Smooth muscle cell (in vitro differentiated cells): ENCODE measurements at regions not wholly inside any gene's neighbourhood (a gene's known extent, or its start where the extent isn't known, plus 50 kb on each side); places are given as distances from the start of the nearest gene placed in this dataset.

Source experiments
- DNase-seq: peaks from one replicate; lab custom pipeline; 2025; ENCODE audit not compliant: unreplicated experiment; lab: John Stamatoyannopoulos, UW
- H2AFZ ChIP-seq: fragments of 200-600 bp; sonication (generic); 2 replicates; pipeline ENCODE4 v1.6.0; 2016; ENCODE audit warnings: antibody characterized with exemption, low read depth, mild to moderate bottlenecking
- H3F3A ChIP-seq: fragments of 200-600 bp; sonication (generic); 2 replicates; pipeline ENCODE4 v1.6.0; 2017; ENCODE audit warnings: antibody characterized with exemption, low read depth
- H3K27ac ChIP-seq: fragments of 200-600 bp; sonication (generic); 2 replicates; pipeline ENCODE4 v1.5.1; 2016; ENCODE audit warnings: low read depth, mild to moderate bottlenecking
- H3K27me3 ChIP-seq: fragments of 200-600 bp; sonication (generic); 2 replicates; pipeline ENCODE4 v1.6.1; 2016; ENCODE audit warnings: low read depth, mild to moderate bottlenecking
- H3K36me3 ChIP-seq: fragments of 200-600 bp; sonication (generic); 2 replicates; pipeline ENCODE4 v1.5.1; 2016; ENCODE audit warnings: low read depth
- H3K4me1 ChIP-seq: fragments of 200-600 bp; sonication (generic); 2 replicates; pipeline ENCODE4 v1.5.1; 2016; ENCODE audit warnings: low read depth
- H3K4me2 ChIP-seq: fragments of 200-600 bp; sonication (generic); 2 replicates; pipeline ENCODE4 v1.6.0; 2016; ENCODE audit warnings: mild to moderate bottlenecking
- H3K4me3 ChIP-seq: fragments of 200-600 bp; sonication (generic); 2 replicates; pipeline ENCODE4 v1.5.1; 2016; ENCODE audit warnings: mild to moderate bottlenecking
- H3K79me2 ChIP-seq: fragments of 200-600 bp; sonication (generic); 2 replicates; pipeline ENCODE4 v1.6.0; 2016; ENCODE audit warnings: low read depth, mild to moderate bottlenecking
- H3K9ac ChIP-seq: fragments of 200-600 bp; sonication (generic); 2 replicates; pipeline ENCODE4 v1.6.0; 2016; ENCODE audit warnings: low read depth
- H3K9me3 ChIP-seq: fragments of 200-600 bp; sonication (generic); replicated peaks from 2 replicates; pipeline ENCODE4 v1.5.1; 2016; ENCODE audit warnings: low read depth
- H4K20me1 ChIP-seq: fragments of 200-600 bp; sonication (generic); 2 replicates; pipeline ENCODE4 v1.6.0; 2016; ENCODE audit warnings: low read depth
- WGBS: methylation state at CpG from one replicate; pipeline ENCODE4 v1.1.7; 2016; ENCODE audit warnings: low lambda C conversion rate; 5-methylcytosine and 5-hydroxymethylcytosine counted together
- TF ChIP-seq, protein P1 (sequence below): fragments of 200-600 bp; sonication (generic); IDR thresholded peaks from 2 replicates; pipeline ENCODE4 v1.5.1; 2017; ENCODE audit warnings: borderline replicate concordance, mild to moderate bottlenecking, antibody characterized with exemption; ENCODE audit not compliant: insufficient read depth, poor library complexity, severe bottlenecking

DNA sequence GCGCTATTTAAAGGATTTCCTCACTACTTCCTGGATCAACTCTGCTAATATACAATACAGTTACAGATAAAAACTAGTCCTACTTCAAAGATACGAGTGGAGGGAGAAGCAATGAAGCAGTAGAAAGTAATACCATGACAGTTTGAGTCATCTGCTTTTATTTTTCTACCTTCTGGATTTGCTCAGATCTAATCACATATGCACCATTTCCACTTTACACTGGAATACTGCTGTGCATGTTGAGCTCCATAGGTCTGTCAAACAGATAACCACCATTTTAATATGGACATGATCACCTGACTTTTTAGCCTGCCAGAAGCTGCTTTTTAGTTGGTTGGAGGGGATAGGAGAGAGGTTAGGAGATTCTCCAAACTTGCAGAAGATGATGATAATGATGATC, 92.5 kb downstream of the MMUT start:
- Histone ChIP-seq H3K4me3 (no peak overlapping the region), H3K27ac (no peak overlapping the region), H3K4me2 (no peak overlapping the region), H2AFZ (no peak overlapping the region), H3K9ac (no peak overlapping the region), H3K79me2 (no peaks in the 10 kb centered on the region), H4K20me1 (no peaks in the 10 kb centered on the region), H3K27me3 (no peaks in the 10 kb centered on the region), H3K4me1 (no peaks in the 10 kb centered on the region), H3K36me3 (no peaks in the 10 kb centered on the region), H3F3A (no peaks in the 10 kb centered on the region), H3K9me3 (no peaks in the 10 kb centered on the region)
- 29% methylated on average over 2 of the region's 2 CpGs for WGBS
- no peak for DNase-seq
- TF ChIP-seq, protein P1, sequence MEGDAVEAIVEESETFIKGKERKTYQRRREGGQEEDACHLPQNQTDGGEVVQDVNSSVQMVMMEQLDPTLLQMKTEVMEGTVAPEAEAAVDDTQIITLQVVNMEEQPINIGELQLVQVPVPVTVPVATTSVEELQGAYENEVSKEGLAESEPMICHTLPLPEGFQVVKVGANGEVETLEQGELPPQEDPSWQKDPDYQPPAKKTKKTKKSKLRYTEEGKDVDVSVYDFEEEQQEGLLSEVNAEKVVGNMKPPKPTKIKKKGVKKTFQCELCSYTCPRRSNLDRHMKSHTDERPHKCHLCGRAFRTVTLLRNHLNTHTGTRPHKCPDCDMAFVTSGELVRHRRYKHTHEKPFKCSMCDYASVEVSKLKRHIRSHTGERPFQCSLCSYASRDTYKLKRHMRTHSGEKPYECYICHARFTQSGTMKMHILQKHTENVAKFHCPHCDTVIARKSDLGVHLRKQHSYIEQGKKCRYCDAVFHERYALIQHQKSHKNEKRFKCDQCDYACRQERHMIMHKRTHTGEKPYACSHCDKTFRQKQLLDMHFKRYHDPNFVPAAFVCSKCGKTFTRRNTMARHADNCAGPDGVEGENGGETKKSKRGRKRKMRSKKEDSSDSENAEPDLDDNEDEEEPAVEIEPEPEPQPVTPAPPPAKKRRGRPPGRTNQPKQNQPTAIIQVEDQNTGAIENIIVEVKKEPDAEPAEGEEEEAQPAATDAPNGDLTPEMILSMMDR: no peak

DNA sequence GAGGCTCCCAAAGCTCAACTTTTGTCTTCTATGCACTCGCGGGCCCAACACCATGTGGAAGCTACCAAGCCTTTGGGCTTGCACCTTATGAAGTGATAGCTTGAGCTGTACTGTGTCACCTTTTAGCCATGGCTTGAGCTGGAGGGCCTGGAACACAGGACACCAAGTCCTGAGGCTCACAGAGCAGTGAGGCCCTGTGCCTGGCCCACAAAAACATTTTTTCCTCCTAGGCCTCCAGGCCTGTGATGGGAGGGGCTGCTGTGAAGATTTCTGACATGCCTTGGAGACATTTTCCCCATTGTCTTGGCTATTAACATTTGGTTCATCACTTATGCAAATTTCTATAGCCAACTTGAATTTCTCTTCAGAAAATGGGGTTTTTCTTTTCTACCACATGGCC, 96.5 kb downstream of the MMUT start:
- no peak overlapping the region for H2AFZ ChIP-seq
- H3F3A ChIP-seq: no peaks in the 10 kb centered on the region
- no peaks in the 10 kb centered on the region for H3K4me1 ChIP-seq
- H3K27me3 ChIP-seq: no peaks in the 10 kb centered on the region
- H3K9ac ChIP-seq: no peak overlapping the region
- no peak overlapping the region for H3K4me3 ChIP-seq
- no peaks in the 10 kb centered on the region for H3K9me3 ChIP-seq
- no peak overlapping the region for H3K4me2 ChIP-seq
- DNase-seq: no peak
- no peaks in the 10 kb centered on the region for H3K79me2 ChIP-seq
- H4K20me1 ChIP-seq: no peaks in the 10 kb centered on the region
- TF ChIP-seq, protein P1: no peak
- H3K27ac ChIP-seq: no peak overlapping the region
- 93% methylated on average over 2 of the region's 2 CpGs for WGBS
- H3K36me3 ChIP-seq: no peaks in the 10 kb centered on the region

GRCh38 chr6:49348561-49348960, 114.5 kb downstream of the MMUT start:
- WGBS: 96% methylated on average over 7 of the region's 7 CpGs
- Histone ChIP-seq H4K20me1 (no peaks in the 10 kb centered on the region), H3K4me1 (no peaks in the 10 kb centered on the region), H2AFZ (no peak overlapping the region), H3K4me2 (no peak overlapping the region), H3K9me3 (no peaks in the 10 kb centered on the region), H3K9ac (no peak overlapping the region), H3K4me3 (no peak overlapping the region), H3K27ac (no peak overlapping the region), H3K79me2 (no peaks in the 10 kb centered on the region), H3F3A (no peaks in the 10 kb centered on the region), H3K36me3 (no peaks in the 10 kb centered on the region), H3K27me3 (no peaks in the 10 kb centered on the region)
- TF ChIP-seq, protein P1: no peak
- no peak for DNase-seq

DNA sequence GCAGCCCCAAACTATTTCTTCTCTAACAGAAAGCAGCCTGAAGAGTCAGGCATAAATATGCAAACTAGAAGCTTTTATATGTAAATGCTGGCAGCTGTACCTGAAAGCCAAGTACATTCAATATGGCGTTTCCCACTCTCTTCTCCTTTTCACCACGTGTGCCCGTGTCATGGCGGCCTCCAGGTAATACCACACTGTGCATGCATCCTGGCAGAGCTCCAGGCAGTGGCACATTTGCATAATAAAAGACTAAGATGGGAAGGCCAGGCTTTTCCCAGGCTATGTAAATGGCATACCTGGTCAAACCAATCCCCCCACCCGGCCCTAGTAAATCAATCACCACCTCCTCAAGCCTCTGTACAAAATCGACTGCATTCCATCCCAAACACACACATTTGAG, 120.6 kb downstream of the MMUT start:
- Histone ChIP-seq H3K4me1 (no peaks in the 10 kb centered on the region), H4K20me1 (no peaks in the 10 kb centered on the region), H2AFZ (no peak overlapping the region), H3K9me3 (peaks cover 2% of the 10 kb centered on the region), H3K36me3 (no peaks in the 10 kb centered on the region), H3F3A (no peaks in the 10 kb centered on the region), H3K4me3 (no peak overlapping the region), H3K9ac (no peak overlapping the region), H3K79me2 (no peaks in the 10 kb centered on the region), H3K27ac (no peak overlapping the region), H3K4me2 (no peak overlapping the region), H3K27me3 (no peaks in the 10 kb centered on the region)
- DNase-seq: no peak
- 52% methylated on average over 6 of the region's 6 CpGs for WGBS
- TF ChIP-seq, protein P1: no peak
